ENCODE measurements at regions not wholly inside any gene's neighbourhood (a gene's known extent, or its start where the extent isn't known, plus 50 kb on each side); places are given as distances from the start of the nearest gene placed in this dataset.

- no peak overlapping the region for H3K4me3 ChIP-seq (ENCODE audit: low read length)
- no peak overlapping the region for H3K27ac ChIP-seq (ENCODE audit: low read length)
- H3K4me1 ChIP-seq (ENCODE audit: control insufficient read depth, low read depth, low read length), result no peaks in the 10 kb centered on the region
- no peaks in the 10 kb centered on the region for H3K27me3 ChIP-seq (ENCODE audit: control insufficient read depth, insufficient read depth, low read length)
- no peaks in the 10 kb centered on the region for H3K36me3 ChIP-seq (ENCODE audit: control insufficient read depth, low read depth, low read length)
- no peaks in the 10 kb centered on the region for H3K9me3 ChIP-seq (ENCODE audit: control insufficient read depth, low read depth, low read length)
- H3K9ac ChIP-seq (ENCODE audit: low read length), result no peak overlapping the region
Observed at GRCh38 chr1:82220754-82221153, 420.0 kb downstream of the ADGRL2 start.

GRCh38 chr1:82219841-82220240 is 419.1 kb downstream of the ADGRL2 start:
- no peak overlapping the region for H3K4me3 ChIP-seq (ENCODE audit: low read length)
- H3K4me1 ChIP-seq (ENCODE audit: control insufficient read depth, low read depth, low read length), result no peaks in the 10 kb centered on the region
- no peak overlapping the region for H3K27ac ChIP-seq (ENCODE audit: low read length)
- no peaks in the 10 kb centered on the region for H3K27me3 ChIP-seq (ENCODE audit: control insufficient read depth, insufficient read depth, low read length)
- H3K9me3 ChIP-seq (ENCODE audit: control insufficient read depth, low read depth, low read length), result no peaks in the 10 kb centered on the region
- no peaks in the 10 kb centered on the region for H3K36me3 ChIP-seq (ENCODE audit: control insufficient read depth, low read depth, low read length)
- no peak overlapping the region for H3K9ac ChIP-seq (ENCODE audit: low read length)

- Histone ChIP-seq H3K4me3 (ENCODE audit: low read length) (no peak overlapping the region), H3K9ac (ENCODE audit: low read length) (no peak overlapping the region), H3K4me1 (ENCODE audit: control insufficient read depth, low read depth, low read length) (no peaks in the 10 kb centered on the region), H3K36me3 (ENCODE audit: control insufficient read depth, low read depth, low read length) (no peaks in the 10 kb centered on the region), H3K27me3 (ENCODE audit: control insufficient read depth, insufficient read depth, low read length) (no peaks in the 10 kb centered on the region), H3K9me3 (ENCODE audit: control insufficient read depth, low read depth, low read length) (no peaks in the 10 kb centered on the region), H3K27ac (ENCODE audit: low read length) (no peak overlapping the region)
Observed at GRCh38 chr1:82218846-82219245, 418.1 kb downstream of the ADGRL2 start.

GRCh38 chr1:82215853-82216175 is 415.1 kb downstream of the ADGRL2 start:
- Histone ChIP-seq H3K27ac (ENCODE audit: low read length) (no peak overlapping the region), H3K36me3 (ENCODE audit: control insufficient read depth, low read depth, low read length) (no peaks in the 10 kb centered on the region), H3K4me1 (ENCODE audit: control insufficient read depth, low read depth, low read length) (no peaks in the 10 kb centered on the region), H3K4me3 (ENCODE audit: low read length) (no peak overlapping the region), H3K9ac (ENCODE audit: low read length) (no peak overlapping the region), H3K9me3 (ENCODE audit: control insufficient read depth, low read depth, low read length) (no peaks in the 10 kb centered on the region), H3K27me3 (ENCODE audit: control insufficient read depth, insufficient read depth, low read length) (no peaks in the 10 kb centered on the region)

- no peak overlapping the region for H3K9ac ChIP-seq (ENCODE audit: low read length)
- no peaks in the 10 kb centered on the region for H3K27me3 ChIP-seq (ENCODE audit: control insufficient read depth, insufficient read depth, low read length)
- H3K27ac ChIP-seq (ENCODE audit: low read length), result no peak overlapping the region
- no peaks in the 10 kb centered on the region for H3K4me1 ChIP-seq (ENCODE audit: control insufficient read depth, low read depth, low read length)
- H3K36me3 ChIP-seq (ENCODE audit: control insufficient read depth, low read depth, low read length), result no peaks in the 10 kb centered on the region
- H3K9me3 ChIP-seq (ENCODE audit: control insufficient read depth, low read depth, low read length), result no peaks in the 10 kb centered on the region
- H3K4me3 ChIP-seq (ENCODE audit: low read length), result no peak overlapping the region
Observed at GRCh38 chr1:82215056-82215852, 414.5 kb downstream of the ADGRL2 start.

- H3K36me3 ChIP-seq (ENCODE audit: control insufficient read depth, low read depth, low read length), result no peaks in the 10 kb centered on the region
- no peak overlapping the region for H3K4me3 ChIP-seq (ENCODE audit: low read length)
- H3K9me3 ChIP-seq (ENCODE audit: control insufficient read depth, low read depth, low read length), result no peaks in the 10 kb centered on the region
- no peak overlapping the region for H3K27ac ChIP-seq (ENCODE audit: low read length)
- no peaks in the 10 kb centered on the region for H3K27me3 ChIP-seq (ENCODE audit: control insufficient read depth, insufficient read depth, low read length)
- H3K9ac ChIP-seq (ENCODE audit: low read length), result no peak overlapping the region
- no peaks in the 10 kb centered on the region for H3K4me1 ChIP-seq (ENCODE audit: control insufficient read depth, low read depth, low read length)
Observed at GRCh38 chr1:82214606-82215005, 413.9 kb downstream of the ADGRL2 start.

GRCh38 chr1:82197606-82198005 is 396.9 kb downstream of the ADGRL2 start:
- no peak overlapping the region for H3K27ac ChIP-seq (ENCODE audit: low read length)
- no peak overlapping the region for H3K4me3 ChIP-seq (ENCODE audit: low read length)
- H3K9me3 ChIP-seq (ENCODE audit: control insufficient read depth, low read depth, low read length), result no peaks in the 10 kb centered on the region
- no peaks in the 10 kb centered on the region for H3K4me1 ChIP-seq (ENCODE audit: control insufficient read depth, low read depth, low read length)
- no peak overlapping the region for H3K9ac ChIP-seq (ENCODE audit: low read length)
- H3K36me3 ChIP-seq (ENCODE audit: control insufficient read depth, low read depth, low read length), result no peaks in the 10 kb centered on the region
- H3K27me3 ChIP-seq (ENCODE audit: control insufficient read depth, insufficient read depth, low read length), result no peaks in the 10 kb centered on the region

- Histone ChIP-seq H3K9me3 (ENCODE audit: control insufficient read depth, low read depth, low read length) (no peaks in the 10 kb centered on the region), H3K27me3 (ENCODE audit: control insufficient read depth, insufficient read depth, low read length) (no peaks in the 10 kb centered on the region)
Observed at GRCh38 chr1:82195245-82195644, 394.5 kb downstream of the ADGRL2 start.

GRCh38 chr1:82185084-82185483 is 384.4 kb downstream of the ADGRL2 start:
- H3K27ac ChIP-seq (ENCODE audit: low read length), result no peak overlapping the region
- H3K9me3 ChIP-seq (ENCODE audit: control insufficient read depth, low read depth, low read length), result no peaks in the 10 kb centered on the region
- H3K4me1 ChIP-seq (ENCODE audit: control insufficient read depth, low read depth, low read length), result no peaks in the 10 kb centered on the region
- H3K4me3 ChIP-seq (ENCODE audit: low read length), result no peak overlapping the region
- no peak overlapping the region for H3K9ac ChIP-seq (ENCODE audit: low read length)
- no peaks in the 10 kb centered on the region for H3K36me3 ChIP-seq (ENCODE audit: control insufficient read depth, low read depth, low read length)
- H3K27me3 ChIP-seq (ENCODE audit: control insufficient read depth, insufficient read depth, low read length), result no peaks in the 10 kb centered on the region

More at GRCh38 chr1:82195245-82195644, 394.5 kb downstream of the ADGRL2 start:
- H3K36me3 ChIP-seq (ENCODE audit: control insufficient read depth, low read depth, low read length), result no peaks in the 10 kb centered on the region
- H3K4me3 ChIP-seq (ENCODE audit: low read length), result no peak overlapping the region
- H3K9ac ChIP-seq (ENCODE audit: low read length), result no peak overlapping the region
- no peaks in the 10 kb centered on the region for H3K4me1 ChIP-seq (ENCODE audit: control insufficient read depth, low read depth, low read length)
- no peak overlapping the region for H3K27ac ChIP-seq (ENCODE audit: low read length)

GRCh38 chr1:82181846-82182245 is 381.1 kb downstream of the ADGRL2 start:
- Histone ChIP-seq H3K4me3 (ENCODE audit: low read length) (no peak overlapping the region), H3K27me3 (ENCODE audit: control insufficient read depth, insufficient read depth, low read length) (no peaks in the 10 kb centered on the region), H3K27ac (ENCODE audit: low read length) (no peak overlapping the region), H3K4me1 (ENCODE audit: control insufficient read depth, low read depth, low read length) (no peaks in the 10 kb centered on the region), H3K9me3 (ENCODE audit: control insufficient read depth, low read depth, low read length) (no peaks in the 10 kb centered on the region), H3K36me3 (ENCODE audit: control insufficient read depth, low read depth, low read length) (no peaks in the 10 kb centered on the region), H3K9ac (ENCODE audit: low read length) (no peak overlapping the region)

- no peaks in the 10 kb centered on the region for H3K9me3 ChIP-seq (ENCODE audit: control insufficient read depth, low read depth, low read length)
- H3K4me1 ChIP-seq (ENCODE audit: control insufficient read depth, low read depth, low read length), result no peaks in the 10 kb centered on the region
- H3K27me3 ChIP-seq (ENCODE audit: control insufficient read depth, insufficient read depth, low read length), result no peaks in the 10 kb centered on the region
- H3K36me3 ChIP-seq (ENCODE audit: control insufficient read depth, low read depth, low read length), result no peaks in the 10 kb centered on the region
- H3K4me3 ChIP-seq (ENCODE audit: low read length), result no peak overlapping the region
- H3K27ac ChIP-seq (ENCODE audit: low read length), result no peak overlapping the region
- H3K9ac ChIP-seq (ENCODE audit: low read length), result no peak overlapping the region
Observed at GRCh38 chr1:82179131-82179530, 378.4 kb downstream of the ADGRL2 start.

- H3K27ac ChIP-seq (ENCODE audit: low read length), result no peak overlapping the region
- no peak overlapping the region for H3K9ac ChIP-seq (ENCODE audit: low read length)
- H3K4me1 ChIP-seq (ENCODE audit: control insufficient read depth, low read depth, low read length), result no peaks in the 10 kb centered on the region
- no peak overlapping the region for H3K4me3 ChIP-seq (ENCODE audit: low read length)
- H3K27me3 ChIP-seq (ENCODE audit: control insufficient read depth, insufficient read depth, low read length), result no peaks in the 10 kb centered on the region
- no peaks in the 10 kb centered on the region for H3K9me3 ChIP-seq (ENCODE audit: control insufficient read depth, low read depth, low read length)
- no peaks in the 10 kb centered on the region for H3K36me3 ChIP-seq (ENCODE audit: control insufficient read depth, low read depth, low read length)
Observed at GRCh38 chr1:82177192-82177591, 376.5 kb downstream of the ADGRL2 start.
